GM19452 (cell line): ENCODE measurements at regions not wholly inside any gene's neighbourhood (a gene's known extent, or its start where the extent isn't known, plus 50 kb on each side); places are given as distances from the start of the nearest gene placed in this dataset.

ENCODE experiments used
- ATAC-seq: cut with Tn5 transposase; IDR thresholded peaks from one replicate; pipeline ENCODE4 v1.9.1; 2021; ENCODE audit not compliant: unreplicated experiment

DNA sequence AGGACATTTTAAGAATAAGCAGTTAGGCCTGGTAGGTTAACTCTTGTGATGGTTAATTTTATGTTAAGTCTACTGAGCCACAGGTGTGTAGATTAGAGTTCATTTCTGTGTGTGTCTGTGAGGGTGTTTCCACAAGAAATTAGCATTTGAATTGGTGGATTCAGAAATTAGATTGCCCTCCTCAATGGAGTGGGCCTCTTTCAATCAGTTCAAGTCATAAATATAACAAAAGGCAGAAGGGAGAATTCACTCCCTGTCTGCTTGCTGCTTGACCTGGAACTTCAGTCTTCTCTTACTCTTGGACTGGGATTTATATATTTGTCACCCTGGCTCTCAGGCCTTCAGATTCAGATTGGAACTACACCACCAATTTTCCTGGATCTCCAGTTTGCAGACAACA, 55.3 kb upstream of the POM121L12 start:
- no peak for ATAC-seq

DNA sequence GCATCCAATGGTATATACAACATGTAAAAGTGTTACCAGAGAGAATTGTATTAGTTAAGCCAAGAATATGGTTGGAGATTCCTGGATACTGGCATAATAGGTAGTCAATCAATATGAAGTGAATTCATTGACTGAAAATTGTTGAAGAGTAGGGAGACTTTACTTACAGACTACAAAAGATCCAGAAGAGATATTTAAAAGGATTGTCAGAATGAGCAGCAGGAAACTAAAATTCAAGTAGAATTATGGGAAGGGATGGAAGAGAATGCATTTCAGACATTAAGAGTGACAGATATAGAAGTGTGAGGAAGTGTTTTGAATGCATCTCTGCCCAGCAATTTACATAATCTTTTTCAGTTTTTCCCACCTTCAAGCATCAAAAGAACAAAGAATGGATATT, 62.3 kb upstream of the POM121L12 start:
- no peak for ATAC-seq

DNA sequence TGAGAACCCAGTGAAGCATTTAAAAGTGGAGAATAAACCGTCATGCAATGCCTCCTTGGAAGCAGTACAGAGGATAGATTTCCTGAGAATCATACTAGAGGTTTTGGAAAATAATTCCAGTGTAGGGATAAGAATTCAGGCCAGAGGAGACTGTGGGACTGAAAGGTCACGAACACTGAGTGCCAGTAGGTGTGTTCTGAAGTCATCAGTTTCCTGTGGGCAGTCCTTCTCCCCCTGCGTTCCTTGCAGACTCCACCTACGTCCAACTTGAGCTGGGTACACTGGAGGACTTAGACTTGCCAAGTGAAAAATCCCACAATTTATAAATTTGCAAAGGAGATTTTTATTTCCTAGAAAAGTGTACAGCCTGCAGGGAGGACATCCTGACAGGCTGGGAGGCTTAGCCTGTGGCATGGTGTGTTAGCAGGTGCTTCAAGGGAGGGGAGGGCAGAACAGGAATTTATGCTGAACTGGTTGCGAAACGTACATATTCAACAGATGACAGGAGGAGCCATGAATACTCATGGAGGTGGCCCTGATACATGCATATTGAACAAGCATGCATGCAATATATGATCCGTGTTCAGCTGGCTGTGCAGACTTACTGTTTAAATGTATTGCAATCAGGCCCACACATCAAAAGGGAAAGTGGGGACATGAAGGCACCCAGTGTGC, 72.9 kb upstream of the POM121L12 start:
- no peak for ATAC-seq

DNA sequence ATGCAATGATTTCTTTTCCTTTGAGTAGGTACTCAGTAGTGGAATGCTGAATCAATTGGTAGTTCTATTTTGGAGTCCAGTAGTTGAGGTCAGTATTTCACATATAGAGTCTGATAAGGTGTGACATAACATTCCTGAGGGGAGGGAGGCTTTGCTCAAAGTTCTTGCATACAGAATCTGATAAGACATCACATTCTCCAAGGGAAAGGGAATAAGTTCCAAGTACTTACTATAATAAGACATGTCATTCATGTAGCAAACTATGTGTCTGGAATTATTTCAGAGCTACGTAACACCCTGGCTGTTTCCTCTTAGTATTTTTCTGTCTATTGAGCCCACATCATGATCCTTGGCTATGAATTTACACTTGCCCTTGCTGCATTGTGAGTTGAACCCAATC, 74.3 kb upstream of the POM121L12 start:
- no peak for ATAC-seq

DNA sequence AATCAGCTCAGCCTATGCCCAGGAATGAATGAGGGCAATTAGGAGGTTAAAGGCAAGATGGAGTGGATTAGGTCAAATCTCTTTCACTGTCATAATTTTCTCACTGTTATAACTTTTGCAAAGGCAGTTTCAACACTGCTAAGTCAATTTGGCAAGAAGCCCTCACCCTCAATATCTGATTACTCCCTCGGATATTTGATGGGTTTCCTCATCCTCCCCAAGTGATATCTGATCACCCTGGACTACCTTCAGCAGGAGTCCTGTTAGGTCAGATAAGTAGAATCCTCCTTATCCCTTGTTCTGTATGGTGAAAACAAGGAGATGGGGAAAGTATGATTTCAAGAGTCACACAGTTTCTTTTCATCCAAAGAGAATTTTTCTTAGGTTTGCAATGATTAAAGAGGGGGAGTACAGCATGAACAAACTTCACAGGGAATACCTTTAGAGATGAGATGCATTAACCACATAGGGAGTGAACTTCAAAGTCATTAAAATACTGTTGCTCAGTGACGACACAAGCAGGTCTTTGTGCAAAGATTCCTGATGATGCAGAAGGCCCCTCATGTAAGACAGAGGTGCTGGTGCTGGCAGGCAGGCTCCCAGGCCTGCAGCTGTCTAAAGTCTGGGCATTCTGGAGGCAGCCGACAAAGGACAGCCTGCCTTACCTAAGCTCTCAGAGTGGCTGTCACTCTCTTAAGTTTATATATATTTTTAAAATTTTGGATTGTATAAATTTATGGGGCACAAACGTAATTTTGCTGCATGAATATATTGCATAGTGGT, 75.4 kb upstream of the POM121L12 start:
- no peak for ATAC-seq

DNA sequence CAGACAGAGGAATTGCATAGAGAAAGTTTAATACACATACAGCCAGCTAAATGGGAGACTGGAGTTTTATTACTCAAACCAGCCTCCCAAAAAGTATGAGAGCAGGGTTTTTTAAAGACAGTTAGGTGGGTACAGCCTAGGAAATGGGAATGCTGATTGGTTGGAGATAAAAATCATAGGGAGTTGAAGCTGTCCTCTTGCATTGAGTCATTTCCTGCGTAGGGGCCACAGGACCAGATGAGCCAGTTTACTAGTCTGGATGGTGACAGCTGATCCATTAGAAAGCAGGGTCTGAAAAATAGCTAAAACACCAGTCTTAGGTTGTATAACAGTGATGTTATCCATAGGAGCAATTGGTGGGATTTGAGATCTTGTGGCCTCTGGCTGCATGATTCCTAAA, 76.1 kb upstream of the POM121L12 start:
- no peak for ATAC-seq

DNA sequence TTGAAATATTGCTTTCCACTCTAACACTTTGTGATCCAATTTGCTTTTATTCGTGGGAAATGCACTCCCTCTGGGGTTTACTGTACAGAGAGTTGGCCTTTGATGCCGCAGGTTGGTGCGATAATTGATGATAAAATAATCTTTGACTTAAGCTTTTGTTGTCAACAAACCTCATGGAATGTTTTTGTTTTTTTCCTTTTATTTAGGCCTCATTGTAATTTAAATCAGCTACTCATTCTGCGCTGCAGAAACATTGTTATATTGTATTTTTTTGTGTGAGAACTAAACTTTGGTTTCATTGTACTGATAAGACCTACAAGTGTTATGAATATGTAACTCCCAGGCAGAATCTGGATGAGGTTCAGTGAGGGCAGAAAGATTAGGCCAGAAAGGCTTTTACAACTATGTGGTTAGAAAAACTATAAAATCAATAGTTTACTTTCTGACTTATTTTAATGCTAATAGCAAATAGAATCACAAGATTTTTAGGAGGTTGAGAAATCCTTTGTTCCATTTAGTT, 76.8 kb upstream of the POM121L12 start:
- no peak for ATAC-seq

DNA sequence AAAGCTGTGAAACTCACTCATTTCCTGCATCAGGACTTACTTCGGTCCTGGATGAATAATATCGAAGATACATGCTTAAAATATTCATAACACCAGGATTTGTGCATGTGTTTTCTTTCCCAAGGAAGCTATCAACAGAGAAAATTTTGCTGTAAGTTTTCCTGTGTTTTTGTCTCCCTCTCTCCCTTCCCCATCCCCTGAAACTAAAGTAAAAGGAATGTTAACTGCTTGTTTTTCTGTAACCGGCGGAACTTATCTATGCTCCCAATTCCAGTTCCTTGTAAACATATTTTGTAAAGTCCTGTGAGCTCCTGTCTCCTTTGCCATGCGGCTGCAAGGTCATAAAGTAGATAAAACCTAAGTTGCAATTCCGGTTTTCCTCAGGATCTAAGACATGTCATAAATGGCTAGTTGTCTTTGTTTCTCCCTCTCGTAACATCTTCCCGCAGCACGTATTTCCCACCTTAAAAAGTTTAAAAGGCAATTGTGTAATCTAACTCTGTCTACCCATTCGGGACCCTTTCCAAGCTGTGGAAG, 79.0 kb upstream of the POM121L12 start:
- ATAC-seq, result no peak

DNA sequence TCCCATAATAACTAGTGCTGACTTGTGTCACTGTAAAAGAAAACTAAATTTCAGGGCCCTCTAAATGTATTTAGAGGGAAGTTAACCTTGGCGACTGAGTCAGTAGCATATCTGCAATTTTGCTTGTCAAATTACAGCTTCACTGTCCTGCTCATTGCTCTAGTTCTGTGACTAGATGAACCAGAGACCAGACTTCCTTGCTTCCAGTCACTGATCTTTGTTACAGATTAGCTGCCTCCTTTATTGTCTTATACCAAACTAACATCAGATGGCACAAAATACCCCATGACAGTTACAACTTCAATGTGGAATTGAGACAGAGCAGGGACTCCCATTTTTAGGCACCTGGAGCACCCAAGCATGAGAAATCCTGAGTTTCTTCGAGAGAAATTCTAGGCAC, 79.9 kb upstream of the POM121L12 start:
- no peak for ATAC-seq

DNA sequence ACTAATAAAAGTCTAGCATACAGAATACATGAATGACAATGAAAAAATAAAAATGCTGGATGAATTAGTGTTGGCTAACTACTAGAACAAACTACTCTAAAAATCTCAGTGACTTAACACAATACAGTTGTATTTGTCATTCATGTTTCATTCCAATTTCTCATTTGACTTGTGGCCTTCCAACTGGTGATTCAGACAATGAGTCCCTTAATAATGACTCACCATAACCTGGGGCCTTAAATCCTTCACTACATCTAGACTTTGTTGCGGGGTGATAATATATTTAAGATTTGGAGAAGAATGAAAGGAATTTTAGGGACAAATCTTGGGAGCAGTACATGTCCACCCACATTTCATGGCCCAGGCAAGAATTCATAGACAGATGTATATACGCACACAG, 90.5 kb upstream of the POM121L12 start:
- ATAC-seq, result no peak

DNA sequence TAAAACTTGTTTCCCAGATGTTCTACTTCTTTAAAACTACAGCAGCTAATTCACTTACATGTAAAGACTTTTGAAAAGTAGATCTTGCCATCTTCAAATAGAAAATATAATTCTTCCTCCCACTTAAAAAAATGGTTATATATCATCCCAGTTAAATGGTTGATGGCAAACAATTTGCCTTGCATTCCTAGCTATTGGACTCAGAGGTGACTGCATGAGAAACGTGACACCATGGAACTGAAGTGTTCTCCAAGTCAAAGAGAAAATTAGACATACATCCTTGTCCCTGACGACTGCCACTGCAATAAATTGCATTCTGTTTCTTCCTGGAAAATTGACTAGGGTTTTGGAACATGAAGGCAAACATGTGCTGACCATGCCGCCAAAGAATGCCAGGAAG, 95.0 kb upstream of the POM121L12 start:
- ATAC-seq, result no peak

DNA sequence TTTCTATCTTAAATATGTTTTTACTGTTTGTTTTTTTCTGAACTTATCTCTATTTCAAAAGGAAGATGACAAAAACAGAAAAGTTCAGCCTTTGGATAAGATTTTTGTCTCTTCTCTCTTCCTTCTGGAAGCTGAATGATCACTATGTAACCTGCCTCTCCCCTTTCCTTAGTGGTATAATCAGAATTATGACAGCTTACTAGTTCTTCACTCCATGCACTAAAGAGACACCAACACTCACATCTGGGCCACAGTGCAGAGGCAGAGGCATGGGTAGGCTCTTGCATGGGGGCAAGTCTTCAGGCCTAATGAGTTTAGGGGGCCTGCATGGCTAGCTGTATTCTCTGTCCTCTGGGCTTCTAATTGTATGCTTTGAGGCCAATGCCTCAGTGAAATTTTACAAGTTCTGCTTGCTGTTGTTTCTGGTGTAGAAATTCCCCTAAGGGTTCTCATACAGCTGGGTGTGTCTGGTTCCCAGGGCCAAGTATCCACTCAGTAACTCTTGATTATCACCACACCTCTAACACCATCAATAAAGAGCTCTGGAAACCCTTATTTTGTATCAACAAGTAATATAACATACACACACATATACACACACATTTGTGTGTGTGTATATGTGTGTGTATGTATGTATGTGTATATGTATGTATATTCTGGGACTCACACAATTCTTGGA, 96.8 kb upstream of the POM121L12 start:
- no peak for ATAC-seq

DNA sequence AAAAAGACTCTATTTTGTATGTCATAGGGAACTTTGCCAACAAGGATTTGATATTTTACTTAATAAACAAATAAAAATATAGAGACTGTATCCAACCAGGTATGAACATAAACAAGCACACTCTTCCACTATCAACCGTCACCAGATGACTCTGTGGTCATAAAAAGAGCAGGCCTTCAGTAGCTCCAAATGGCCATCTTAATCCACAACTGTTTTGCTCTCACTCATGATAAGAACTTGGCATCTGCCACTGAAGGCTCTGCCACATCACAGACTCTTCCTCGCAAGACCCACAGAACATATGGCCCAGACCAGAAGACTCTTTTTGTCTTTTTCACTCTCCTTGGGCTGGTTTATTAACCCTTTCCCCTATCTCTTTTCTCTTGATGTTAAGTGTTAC, 98.7 kb upstream of the POM121L12 start:
- no peak for ATAC-seq

DNA sequence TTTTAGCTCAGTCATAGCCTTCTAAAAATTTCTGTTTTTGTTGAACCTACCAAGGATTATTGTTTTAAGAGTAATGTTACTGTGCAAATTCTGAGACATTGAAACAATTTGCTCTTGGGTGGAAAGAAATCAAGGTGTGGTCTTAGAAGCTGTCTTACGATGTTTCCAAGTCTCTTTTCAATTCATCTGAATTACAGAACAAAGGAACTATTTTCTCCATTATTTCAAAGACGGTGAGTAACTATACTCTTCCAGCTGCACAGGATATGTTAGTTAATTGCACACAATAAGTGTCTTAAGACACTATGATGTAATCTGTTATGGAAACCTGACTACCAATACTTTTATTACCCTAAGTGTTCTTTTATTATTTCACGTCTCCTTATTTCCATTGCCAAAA, 106.8 kb upstream of the POM121L12 start:
- ATAC-seq, result no peak

DNA sequence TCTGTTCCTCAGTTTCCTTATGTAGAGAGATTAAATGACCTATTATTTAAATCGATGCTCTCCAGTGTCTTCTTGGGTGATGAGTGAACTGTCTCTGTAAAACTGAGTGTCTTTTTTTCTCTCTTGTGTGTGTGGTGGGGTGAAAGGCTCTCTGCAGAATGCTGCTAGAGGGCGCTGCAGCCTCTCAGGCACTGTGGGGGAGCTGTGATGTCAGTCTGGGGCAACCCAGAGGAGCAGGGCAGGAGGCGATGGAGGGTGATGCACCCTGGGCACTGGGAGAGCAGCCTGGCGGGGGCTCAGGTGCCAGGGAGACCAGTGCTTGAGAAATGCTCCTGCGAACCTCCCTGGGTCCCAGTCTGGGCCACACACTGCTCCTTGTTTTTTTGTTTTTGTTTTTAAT, 110.1 kb upstream of the POM121L12 start:
- no peak for ATAC-seq

DNA sequence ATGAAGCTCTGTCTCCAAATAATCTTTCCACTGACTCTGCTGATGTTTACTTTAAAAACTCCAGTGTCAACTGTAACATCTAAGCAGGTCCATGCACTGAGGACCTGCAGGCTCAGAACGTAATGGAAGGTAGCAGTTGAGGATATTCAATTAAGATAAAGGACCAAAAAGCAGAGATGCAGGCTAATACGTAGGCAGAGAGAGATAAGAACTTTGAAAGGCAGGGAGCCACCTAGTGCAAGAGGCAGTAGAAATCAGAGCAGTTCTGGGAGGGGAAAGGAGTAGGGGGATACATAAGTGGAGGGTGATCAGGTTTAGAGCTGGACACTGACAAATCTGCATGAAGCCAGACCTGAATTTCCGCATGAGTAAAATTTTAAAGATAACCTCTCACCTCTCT, 114.5 kb upstream of the POM121L12 start:
- ATAC-seq, result no peak

DNA sequence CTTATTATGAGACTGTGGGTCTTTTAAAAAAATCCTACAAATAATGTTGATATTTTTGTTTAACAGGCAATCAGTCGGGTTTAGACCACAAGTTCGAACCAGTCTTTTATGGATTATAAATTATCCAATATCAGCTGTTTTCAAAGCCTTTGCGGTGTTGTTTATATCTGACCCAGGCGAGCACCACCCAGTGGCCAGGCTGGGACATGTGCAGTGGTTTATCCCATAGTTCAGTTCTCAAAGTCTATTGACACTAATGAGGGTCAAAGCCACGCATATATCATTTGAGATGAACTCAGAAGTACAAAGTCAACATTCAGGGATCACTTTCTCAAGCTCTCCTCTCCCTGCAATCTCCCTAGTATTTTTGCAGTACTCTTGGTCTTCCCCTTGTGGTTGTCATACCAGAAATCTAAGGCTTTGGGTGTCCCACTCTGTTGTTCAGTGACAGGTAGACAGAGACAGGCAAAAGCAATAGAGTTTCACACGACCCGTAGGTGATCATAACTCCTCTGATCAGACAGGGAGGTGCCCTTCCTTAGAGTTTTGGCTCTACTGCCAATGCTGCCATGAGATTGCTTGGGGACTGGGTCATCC, 117.4 kb upstream of the POM121L12 start:
- no peak for ATAC-seq

DNA sequence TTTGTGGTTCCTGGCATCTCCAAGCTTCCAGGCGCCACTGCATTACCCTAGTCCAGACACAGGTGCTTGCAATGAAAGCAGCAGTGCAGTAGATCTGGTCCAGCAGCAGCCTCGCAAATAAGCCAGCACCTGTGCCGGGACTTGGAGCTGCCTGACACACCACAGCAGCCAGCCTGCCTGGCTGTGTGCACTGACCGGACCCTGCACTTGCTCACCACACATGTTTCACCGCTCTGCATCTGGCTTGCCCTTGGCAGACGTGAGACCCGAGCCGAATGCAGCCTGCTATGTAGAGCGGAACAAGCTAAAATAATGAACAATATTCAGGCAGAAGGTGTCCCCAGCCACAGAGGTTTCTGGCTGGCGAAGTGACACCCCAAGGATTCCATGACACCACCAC, 123.6 kb upstream of the POM121L12 start:
- ATAC-seq, result no peak

DNA sequence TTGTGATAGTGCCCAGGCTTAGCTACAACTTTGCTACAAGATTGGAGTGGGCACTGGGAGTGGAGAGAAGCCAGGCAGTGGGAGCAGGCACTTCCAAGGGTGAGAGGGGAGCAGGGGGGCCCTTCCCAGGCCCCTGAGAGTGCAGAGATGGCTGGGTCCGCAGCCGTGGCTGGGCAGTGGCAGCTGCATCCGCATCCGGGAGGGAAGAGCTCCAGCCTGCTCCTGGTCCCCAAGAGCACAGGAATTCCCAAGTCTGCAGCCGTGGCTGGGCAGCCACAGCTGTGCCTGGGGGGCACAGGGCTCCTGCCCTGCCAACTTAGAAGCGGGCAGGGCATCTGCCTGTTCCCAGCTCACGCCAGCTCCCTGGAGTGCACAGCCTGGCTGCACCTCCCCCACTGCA, 124.1 kb upstream of the POM121L12 start:
- no peak for ATAC-seq

DNA sequence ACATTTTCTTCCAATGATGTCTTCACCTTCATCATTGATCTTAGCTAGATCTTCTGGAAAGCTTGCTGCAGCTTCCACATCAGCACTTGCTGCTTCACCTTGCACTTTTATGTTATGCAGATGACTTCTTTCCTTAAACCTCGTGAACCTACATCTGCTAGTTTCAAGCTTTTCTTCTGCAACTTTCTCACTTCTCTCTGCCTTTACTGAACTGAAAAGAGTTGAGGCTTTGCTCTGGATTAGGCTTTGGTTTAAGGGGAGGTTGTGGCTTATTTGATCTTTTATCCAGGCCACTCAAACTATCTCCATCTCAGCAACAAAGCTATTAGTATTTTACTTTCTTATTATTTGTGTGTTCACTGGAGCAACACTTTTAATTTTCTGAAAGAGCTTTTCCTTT, 125.5 kb upstream of the POM121L12 start:
- no peak for ATAC-seq

DNA sequence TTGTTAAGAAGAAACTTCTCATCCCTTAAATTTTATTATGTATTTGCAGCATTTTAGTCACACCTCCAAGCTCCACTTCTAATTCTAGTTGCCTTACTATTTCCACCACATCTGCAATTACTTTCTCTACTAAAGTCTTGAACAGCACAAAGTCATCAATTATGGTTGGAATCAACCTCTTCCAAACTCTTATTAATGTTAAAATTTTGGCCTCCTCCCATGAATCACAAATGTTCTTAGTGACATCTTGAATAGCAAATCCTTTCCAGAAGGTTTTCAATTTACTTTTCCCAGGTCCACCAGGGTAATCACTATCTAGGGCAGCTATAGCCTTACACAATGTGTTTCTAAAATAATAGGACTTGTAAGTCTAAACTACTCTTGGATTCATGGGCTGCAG, 126.3 kb upstream of the POM121L12 start:
- ATAC-seq, result no peak
